ENCODE measurements at regions not wholly inside any gene's neighbourhood (a gene's known extent, or its start where the extent isn't known, plus 50 kb on each side); places are given as distances from the start of the nearest gene placed in this dataset.

- TF ChIP-seq CTCF (IDR thresholded peaks at IDR 0.05; ENCODE audit: low read depth, low read length) = no peak
- no peak overlapping the region for H3K4me3 ChIP-seq (ENCODE audit: low read depth, low read length)
Observed at GRCh38 chr14:38527502-38527878, 271.6 kb upstream of the CLEC14A start.

- TF ChIP-seq CTCF (IDR thresholded peaks at IDR 0.05; ENCODE audit: low read depth, low read length) = no peak
- H3K4me3 ChIP-seq (ENCODE audit: low read depth, low read length) = no peak overlapping the region
Observed at GRCh38 chr14:38526826-38527501, 271.1 kb upstream of the CLEC14A start.

- TF ChIP-seq CTCF (IDR thresholded peaks at IDR 0.05; ENCODE audit: low read depth, low read length) = no peak
- no peak overlapping the region for H3K4me3 ChIP-seq (ENCODE audit: low read depth, low read length)
Observed at GRCh38 chr14:38524636-38525509, 269.0 kb upstream of the CLEC14A start.

- no peak overlapping the region for H3K4me3 ChIP-seq (ENCODE audit: low read depth, low read length)
- no peak for TF ChIP-seq CTCF (IDR thresholded peaks at IDR 0.05; ENCODE audit: low read depth, low read length)
Observed at GRCh38 chr14:38522724-38523123, 266.8 kb upstream of the CLEC14A start.

- no peak for TF ChIP-seq CTCF (IDR thresholded peaks at IDR 0.05; ENCODE audit: low read depth, low read length)
- no peak overlapping the region for H3K4me3 ChIP-seq (ENCODE audit: low read depth, low read length)
Observed at GRCh38 chr14:38521591-38521990, 265.7 kb upstream of the CLEC14A start.

GRCh38 chr14:38517426-38517825, 261.5 kb upstream of the CLEC14A start:
- no peak for TF ChIP-seq CTCF (IDR thresholded peaks at IDR 0.05; ENCODE audit: low read depth, low read length)
- H3K4me3 ChIP-seq (ENCODE audit: low read depth, low read length) = no peak overlapping the region

- no peak for TF ChIP-seq CTCF (IDR thresholded peaks at IDR 0.05; ENCODE audit: low read depth, low read length)
- no peak overlapping the region for H3K4me3 ChIP-seq (ENCODE audit: low read depth, low read length)
Observed at GRCh38 chr14:38512236-38512635, 256.3 kb upstream of the CLEC14A start.

Data from WI38 (cell line).